Hepatocyte (in vitro differentiated cells): ENCODE measurements at regions not wholly inside any gene's neighbourhood (a gene's known extent, or its start where the extent isn't known, plus 50 kb on each side); places are given as distances from the start of the nearest gene placed in this dataset.

Experiments used
- EZH2 ChIP-seq: fragments of 200-600 bp; sonication (generic); IDR thresholded peaks from 2 replicates; pipeline ENCODE4 v1.6.1; 2016; ENCODE audit warnings: antibody characterized with exemption, mild to moderate bottlenecking, borderline replicate concordance
- EZH2phosphoT487 ChIP-seq: fragments of 200-600 bp; sonication (generic); IDR thresholded peaks from one replicate; pipeline ENCODE4 v1.6.1; 2018; ENCODE audit warnings: antibody characterized with exemption, mild to moderate bottlenecking, low read depth, moderate library complexity; ENCODE audit not compliant: unreplicated experiment, severe bottlenecking
- TF ChIP-seq, protein P1 (sequence below): fragments of 200-600 bp; sonication (generic); IDR thresholded peaks from 2 replicates; pipeline ENCODE4 v1.5.1; 2016; ENCODE audit warnings: antibody characterized with exemption, mild to moderate bottlenecking; ENCODE audit not compliant: poor library complexity

DNA sequence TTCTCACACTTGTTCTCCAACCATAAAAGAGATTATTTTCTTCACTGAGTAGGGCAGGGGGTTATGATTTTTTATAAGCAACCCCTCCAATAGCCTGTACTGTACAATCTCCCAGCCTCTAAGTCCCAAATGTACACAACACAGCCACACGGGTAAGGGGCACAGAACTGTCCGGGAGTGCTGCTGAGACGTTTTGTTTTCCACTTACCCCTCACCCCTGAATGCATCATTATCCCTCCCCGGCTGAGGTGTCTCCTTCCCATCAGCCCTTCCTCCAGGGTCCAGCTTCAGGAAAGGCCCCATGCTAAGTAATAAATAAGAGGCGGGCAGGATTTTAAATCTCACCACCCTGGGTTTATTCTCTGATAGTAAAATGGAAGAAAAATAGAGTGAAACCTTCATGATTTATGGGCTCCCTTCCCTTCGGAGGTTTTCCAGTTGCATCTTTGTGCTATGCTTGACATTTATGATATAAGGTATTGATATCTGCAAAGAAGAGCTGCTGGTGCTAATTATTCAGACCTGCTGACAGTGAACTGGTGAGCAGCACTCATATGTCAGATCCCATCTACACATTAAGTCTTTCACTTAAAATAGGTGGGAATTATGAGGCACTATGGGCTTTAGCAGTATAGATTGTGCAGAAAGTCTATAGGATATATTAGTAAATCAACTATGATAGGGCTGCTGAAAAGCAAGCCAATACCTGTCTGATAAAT, 67.2 kb upstream of the MEGF10 start:
- TF ChIP-seq, protein P1, sequence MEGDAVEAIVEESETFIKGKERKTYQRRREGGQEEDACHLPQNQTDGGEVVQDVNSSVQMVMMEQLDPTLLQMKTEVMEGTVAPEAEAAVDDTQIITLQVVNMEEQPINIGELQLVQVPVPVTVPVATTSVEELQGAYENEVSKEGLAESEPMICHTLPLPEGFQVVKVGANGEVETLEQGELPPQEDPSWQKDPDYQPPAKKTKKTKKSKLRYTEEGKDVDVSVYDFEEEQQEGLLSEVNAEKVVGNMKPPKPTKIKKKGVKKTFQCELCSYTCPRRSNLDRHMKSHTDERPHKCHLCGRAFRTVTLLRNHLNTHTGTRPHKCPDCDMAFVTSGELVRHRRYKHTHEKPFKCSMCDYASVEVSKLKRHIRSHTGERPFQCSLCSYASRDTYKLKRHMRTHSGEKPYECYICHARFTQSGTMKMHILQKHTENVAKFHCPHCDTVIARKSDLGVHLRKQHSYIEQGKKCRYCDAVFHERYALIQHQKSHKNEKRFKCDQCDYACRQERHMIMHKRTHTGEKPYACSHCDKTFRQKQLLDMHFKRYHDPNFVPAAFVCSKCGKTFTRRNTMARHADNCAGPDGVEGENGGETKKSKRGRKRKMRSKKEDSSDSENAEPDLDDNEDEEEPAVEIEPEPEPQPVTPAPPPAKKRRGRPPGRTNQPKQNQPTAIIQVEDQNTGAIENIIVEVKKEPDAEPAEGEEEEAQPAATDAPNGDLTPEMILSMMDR, result no peak
- TF ChIP-seq EZH2phosphoT487 (no peak), EZH2 (no peak)
